GM21447 (cell line): ENCODE measurements at regions not wholly inside any gene's neighbourhood (a gene's known extent, or its start where the extent isn't known, plus 50 kb on each side); places are given as distances from the start of the nearest gene placed in this dataset.

ENCODE experiments used
- ATAC-seq: cut with Tn5 transposase; IDR thresholded peaks from one replicate; pipeline ENCODE4 v1.9.1; 2021; ENCODE audit not compliant: unreplicated experiment

DNA sequence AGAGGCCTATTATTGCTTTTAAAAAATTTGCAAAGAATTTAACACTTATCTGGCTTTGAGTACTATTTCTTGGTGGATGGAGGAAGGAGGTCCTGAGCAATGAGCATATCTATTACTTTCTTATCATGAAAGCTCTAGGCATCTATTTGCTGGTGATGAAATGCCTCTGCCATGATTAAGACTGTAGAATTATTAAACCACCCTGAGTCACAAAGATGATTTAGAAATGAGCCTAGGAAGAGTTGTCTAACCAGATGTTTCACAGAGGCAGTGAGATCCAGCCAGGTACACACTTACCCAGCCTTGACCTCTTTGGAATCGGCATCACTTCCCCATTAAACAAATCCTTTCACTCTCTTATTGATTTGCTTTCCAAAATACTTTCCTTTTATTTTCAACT lies 304.4 kb upstream of the KIF2A start:
- ATAC-seq, result no peak

GRCh38 chr5:62002436-62002835 lies 303.6 kb upstream of the KIF2A start:
- no peak for ATAC-seq

DNA sequence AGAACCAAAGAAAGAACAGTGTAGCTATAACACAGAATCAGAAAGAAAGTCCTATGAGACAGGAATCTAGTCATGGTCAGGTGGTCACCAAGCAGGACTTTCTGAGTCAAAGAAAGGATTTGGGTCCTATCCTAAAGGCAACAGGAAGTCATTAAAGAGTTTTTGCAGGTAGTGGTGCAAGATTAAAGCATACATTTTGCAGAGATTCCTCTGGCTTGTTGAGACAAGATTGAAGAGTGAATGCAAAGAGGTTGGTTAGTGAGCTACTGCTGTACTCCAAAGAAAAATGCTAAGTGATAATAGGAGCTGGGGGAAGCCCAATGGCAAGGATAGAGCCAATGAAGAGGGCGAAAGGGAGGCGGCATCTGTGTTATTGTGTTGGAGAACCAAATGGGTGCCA lies 300.5 kb upstream of the KIF2A start:
- ATAC-seq, result no peak

- no peak for ATAC-seq
These were observed 298.5 kb upstream of the KIF2A start for GRCh38 chr5:62007457-62007856.

- no peak for ATAC-seq
These were observed 294.8 kb upstream of the KIF2A start for GRCh38 chr5:62011089-62011664.

GRCh38 chr5:62017092-62017491 lies 288.9 kb upstream of the KIF2A start:
- no peak for ATAC-seq

DNA sequence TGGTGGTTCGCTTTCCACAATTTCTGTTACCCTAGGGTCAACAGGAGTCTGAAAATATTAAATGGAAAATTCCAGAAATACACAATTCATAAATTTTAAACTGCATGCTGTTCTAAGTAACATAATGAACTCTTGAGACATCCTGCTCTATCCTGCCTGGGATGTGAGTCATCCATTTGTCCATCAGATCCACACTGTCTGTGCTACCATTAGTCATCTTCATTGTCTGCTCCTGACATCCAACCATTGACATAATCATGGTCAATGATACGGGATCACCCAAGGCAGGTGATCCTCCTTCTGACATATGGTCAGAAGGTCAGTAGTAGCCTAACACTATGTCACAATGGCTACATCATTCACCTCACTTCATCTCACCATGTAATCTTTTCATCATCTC lies 276.7 kb upstream of the KIF2A start:
- ATAC-seq, result no peak

- ATAC-seq, result no peak
These were observed 275.7 kb upstream of the KIF2A start for GRCh38 chr5:62030326-62030725.

- ATAC-seq, result no peak
These were observed 268.0 kb upstream of the KIF2A start for GRCh38 chr5:62038024-62038423.

- no peak for ATAC-seq
These were observed 264.8 kb upstream of the KIF2A start for GRCh38 chr5:62041156-62041756.

- ATAC-seq, result no peak
These were observed 264.0 kb upstream of the KIF2A start for GRCh38 chr5:62042007-62042406.

DNA sequence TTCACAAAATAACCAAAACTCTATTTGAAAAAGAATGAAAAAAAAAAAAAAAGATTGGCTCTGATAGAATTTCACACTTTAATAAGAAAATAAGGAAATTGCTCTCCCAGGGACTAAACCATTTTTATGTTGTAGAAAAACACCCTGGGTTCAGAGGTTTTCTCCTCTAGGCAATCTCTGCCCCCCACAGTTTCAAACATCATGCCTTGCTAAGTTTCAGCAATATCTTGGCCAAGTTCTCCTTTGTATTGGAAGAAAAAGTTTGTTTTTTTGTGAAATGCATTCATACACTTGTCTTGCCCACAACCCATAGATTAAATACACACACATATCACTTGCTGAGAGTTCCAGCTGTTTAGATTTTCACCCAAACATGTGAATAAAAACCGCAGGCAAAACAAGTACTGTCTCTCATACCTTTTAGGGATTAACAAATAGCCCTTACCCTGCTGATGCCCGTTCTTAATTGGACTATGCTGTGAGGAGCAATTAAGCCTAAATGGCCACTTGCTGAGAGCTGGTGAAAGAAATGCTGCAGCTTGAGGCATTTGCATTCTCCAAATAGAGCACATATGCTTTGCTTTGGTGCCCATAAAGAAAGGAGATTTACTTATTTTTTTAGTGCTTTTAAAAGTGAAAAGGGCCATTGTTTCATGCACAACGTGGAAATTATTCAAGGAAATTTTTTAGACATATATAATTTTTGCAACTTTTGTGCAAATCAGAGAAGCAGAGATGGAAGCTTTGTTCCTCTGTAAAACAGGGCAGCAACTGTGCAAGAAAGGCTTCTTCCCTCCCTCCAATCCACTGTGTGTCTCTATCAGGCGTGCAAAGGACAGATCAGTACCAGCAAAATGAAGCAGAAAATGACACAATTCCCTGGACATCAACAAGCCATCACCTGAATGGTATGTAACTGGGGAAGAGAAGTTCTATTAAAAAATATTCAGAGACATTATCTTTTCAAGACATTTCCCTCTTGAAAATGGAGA lies 262.4 kb upstream of the KIF2A start:
- ATAC-seq, result no peak

- ATAC-seq, result no peak
These were observed 261.0 kb upstream of the KIF2A start for GRCh38 chr5:62044989-62045388.

DNA sequence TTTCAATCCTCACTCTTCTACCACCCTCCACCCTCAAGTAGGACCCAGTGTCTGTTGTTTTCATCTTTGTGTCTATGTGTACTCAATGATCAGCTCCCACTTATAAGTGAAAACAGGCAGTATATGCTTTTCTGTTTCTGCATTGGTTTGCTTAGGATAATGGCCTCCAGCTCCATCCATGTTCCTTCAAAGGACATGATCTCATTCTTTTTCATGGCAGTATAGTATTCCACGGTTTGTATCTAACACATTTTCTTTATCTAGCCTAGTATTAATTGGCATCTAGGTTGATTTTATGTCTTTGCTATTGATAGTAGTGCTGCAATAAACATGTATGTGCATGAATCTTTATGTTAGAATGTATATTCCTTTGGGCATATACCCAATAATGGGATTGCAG lies 259.8 kb upstream of the KIF2A start:
- ATAC-seq, result no peak

DNA sequence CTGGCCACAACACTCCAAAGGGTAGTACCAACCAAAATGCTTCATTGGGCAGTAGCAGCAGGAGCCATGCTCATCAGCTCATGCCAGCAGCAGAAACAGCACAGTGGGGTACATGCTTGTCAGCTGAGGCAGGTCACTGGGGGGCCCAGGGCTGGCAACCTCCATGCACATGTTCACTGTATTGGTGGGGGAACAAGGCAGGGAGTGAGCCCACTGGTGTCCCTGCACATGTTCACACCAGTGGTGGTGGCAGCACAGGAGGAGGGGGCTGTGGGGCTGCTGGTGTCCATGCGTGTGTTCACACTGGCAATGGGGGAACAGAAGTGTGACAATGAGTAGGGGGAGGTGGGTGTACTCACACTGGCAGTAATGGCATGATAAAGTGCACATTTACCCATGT lies 254.3 kb upstream of the KIF2A start:
- no peak for ATAC-seq

DNA sequence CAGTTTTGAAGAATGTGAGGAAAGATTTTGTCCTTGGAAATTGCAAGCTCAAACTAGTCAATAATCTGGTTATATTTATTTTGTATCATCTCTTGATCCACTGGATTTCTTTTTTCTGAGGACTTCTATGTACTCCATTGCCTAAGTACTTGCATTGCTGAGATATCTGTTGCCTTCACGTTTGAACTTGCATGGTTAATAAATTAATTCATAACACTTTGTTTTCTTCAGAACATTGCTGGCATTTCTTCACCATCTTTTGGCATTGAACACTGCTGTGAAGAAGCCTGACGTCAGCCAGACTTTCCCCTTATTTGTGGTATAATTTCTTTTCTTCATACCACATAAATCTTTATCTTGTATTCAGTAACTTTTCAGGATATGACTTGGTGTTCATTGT lies 246.0 kb upstream of the KIF2A start:
- no peak for ATAC-seq

GRCh38 chr5:62065050-62065449 lies 241.0 kb upstream of the KIF2A start:
- ATAC-seq, result no peak

DNA sequence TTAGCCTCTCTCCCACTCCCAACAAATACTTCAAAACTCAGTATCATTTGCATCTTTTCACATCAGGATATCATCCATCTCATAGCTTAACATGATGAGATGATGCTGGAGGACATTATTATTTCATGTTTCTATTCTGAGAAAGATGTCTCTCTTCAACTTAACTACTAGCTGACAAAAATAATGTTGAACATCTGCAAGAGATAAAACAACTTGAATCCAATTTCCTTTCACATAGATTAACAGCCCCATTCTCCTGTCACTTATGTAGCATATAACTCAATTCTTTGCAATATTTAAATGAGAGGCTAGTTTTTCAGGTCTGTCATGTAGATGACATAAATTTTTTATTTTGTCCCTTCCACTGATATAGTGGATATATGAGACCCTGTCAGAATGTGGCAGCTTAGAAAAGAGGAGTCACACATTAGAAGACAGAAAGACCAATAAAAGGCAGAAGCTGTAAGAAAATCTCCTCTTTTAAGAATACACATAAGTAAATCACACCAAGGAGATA lies 239.2 kb upstream of the KIF2A start:
- ATAC-seq, result no peak

GRCh38 chr5:62068554-62068953 lies 237.5 kb upstream of the KIF2A start:
- no peak for ATAC-seq

DNA sequence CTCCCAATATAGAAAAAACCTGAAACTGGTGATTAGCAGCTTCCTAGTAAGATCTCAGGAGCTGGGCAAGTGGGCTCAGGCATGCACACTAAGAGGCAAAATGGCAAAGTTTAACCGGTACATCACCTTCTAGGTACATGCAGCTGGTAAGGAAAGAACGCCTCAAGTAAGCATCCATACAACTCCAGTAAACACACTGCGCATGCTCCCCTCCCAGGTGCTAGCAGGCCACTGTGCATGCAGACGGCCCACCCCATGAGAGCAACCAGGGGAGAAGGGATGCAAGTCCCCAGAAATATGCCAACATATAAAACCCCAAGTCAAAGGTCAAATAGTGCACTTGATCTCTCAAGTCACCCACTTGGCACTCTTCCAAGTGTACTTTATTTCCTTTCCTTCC lies 228.6 kb upstream of the KIF2A start:
- ATAC-seq, result no peak

DNA sequence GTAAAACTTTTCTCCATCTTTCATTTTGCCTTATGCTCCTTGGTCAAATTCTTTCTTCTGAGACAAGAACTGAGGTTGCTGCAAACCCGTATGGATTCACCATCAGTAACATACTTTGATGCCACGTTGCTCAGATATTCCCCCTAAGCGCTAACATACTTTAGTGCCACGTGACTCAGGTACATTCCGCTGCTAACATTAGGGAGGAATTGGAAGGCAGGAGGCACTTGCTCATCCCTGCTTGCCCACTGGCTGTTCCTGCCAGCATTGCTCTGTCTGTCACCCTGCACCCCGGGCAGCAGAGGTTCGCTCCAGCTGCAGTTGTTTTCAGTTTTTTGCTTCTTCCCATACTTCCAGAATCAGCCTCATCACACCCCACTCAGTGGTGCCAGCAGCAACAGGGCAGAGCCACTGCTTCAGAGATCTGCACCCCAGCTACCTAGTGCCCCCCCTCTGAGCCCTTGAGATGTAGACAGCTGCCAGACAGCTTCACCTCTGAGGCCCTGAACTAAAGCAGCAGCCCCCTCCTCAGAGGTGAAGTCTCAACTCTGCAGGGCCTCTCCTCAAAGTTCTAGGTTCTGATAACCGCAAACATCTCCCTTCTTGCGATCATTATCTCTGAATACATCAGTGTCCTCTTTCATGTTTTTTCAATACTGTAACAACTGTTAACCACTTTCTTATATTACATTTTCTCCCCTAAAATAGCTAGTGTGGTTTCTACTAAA lies 228.0 kb upstream of the KIF2A start:
- no peak for ATAC-seq
